NCI-H345 treated with DMSO at 0.1 percent for 48 hours (cell line): ENCODE measurements at regions not wholly inside any gene's neighbourhood (a gene's known extent, or its start where the extent isn't known, plus 50 kb on each side); places are given as distances from the start of the nearest gene placed in this dataset.
A peak's percentile ranks its signal among the peaks of the same experiment; 100 is the strongest.
"Not testable (repeated sequence)": the region's sequence is repeated elsewhere in the genome, so short reads cannot be mapped to it uniquely, and the experiment has no call there.

ENCODE experiments used
- DNase-seq: peaks from one replicate; lab custom pipeline; 2025; ENCODE audit not compliant: unreplicated experiment; lab: John Stamatoyannopoulos, UW

GRCh38 chr6:167392631-167393316, 67.9 kb downstream of the TTLL2 start:
- no peak for DNase-seq

- no peak for DNase-seq
These were observed 68.8 kb downstream of the TTLL2 start for GRCh38 chr6:167393731-167394130.

- no peak for DNase-seq
These were observed 69.5 kb downstream of the TTLL2 start for GRCh38 chr6:167394339-167394738.

- DNase-seq: no peak
These were observed 69.9 kb downstream of the TTLL2 start for GRCh38 chr6:167394820-167395219.

GRCh38 chr6:167396068-167396658, 71.3 kb downstream of the TTLL2 start:
- DNase-seq: no peak

- no peak for DNase-seq
These were observed 72.0 kb downstream of the TTLL2 start for GRCh38 chr6:167396659-167397490.

- no peak for DNase-seq
These were observed 72.8 kb downstream of the TTLL2 start for GRCh38 chr6:167397712-167398111.

DNA sequence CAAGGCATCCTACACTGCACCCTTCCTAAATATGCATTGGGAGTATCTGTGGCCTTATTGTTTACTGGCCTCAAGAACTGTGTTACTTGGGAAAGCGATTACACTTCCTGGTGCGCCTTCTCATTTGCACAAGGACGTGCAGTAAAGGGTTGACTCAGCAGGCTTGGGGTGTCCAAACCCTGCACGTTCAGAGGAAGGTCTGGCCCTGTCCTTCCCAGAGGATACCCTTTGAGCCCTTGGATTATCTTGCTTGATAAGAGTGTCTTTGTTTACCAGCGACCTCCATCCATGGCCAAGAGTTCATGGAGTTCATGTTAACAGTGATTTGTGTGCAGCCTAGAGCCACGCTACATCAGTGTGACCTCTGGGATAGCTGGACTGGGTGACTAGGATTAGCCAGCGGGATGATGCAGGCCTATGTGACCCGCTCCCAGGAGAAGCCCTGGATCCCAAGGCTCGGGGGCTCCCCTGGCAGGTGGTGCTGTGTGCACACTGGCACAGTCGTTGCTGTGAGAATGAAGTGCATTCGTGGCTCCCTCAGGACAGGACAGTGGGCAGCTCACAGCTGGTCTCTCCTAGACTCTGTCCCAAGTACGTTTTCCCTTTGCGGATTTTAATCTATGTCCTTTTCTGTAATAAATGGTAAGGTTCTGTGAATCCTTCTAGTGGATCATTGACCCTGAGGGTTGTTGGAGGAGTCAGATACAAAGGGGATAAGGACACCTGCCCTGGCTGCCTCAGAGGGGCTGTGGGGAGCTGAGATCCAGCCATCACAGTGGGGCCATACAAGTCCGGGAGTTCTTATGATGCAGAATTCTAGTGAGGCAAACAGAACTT, 73.5 kb downstream of the TTLL2 start:
- DNase-seq: no peak

DNA sequence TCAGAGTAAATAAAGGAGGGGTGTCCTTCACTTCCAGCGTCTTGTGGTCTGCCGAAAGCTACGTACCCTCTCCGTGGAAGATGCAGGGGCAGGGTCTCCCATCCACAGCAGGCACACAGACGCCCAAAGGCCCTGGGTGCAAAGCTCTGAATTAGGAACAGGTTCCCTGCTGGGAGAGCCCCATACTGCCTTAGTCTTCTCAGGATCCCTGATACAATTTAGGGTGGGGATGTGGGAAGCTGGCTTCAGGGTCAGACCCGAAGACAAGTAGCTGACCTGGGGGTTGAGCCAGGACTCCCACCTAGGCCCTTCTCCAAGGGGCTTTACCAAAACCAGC, 74.1 kb downstream of the TTLL2 start:
- DNase-seq: no peak

DNA sequence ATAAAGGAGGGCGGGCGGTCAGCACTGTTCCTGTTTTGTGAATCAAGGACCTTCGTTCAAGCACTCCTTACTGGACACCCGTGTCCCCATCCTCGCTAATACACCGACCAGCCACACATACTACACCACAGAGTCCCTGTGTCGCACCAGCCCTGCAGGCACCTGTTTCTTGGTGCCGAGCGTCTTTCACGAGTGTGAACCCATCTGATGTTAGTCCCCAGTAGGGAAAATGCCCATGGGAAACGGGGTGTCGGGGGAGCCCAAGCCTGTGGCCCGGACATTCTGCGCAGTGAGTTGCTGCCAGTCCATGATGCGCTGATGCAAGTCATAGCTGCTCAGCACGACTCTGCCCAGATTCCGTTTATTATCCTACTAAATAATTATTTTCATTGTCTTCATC, 74.7 kb downstream of the TTLL2 start:
- DNase-seq: no peak

- DNase-seq: no peak
These were observed 75.7 kb downstream of the TTLL2 start for GRCh38 chr6:167400482-167401138.

DNA sequence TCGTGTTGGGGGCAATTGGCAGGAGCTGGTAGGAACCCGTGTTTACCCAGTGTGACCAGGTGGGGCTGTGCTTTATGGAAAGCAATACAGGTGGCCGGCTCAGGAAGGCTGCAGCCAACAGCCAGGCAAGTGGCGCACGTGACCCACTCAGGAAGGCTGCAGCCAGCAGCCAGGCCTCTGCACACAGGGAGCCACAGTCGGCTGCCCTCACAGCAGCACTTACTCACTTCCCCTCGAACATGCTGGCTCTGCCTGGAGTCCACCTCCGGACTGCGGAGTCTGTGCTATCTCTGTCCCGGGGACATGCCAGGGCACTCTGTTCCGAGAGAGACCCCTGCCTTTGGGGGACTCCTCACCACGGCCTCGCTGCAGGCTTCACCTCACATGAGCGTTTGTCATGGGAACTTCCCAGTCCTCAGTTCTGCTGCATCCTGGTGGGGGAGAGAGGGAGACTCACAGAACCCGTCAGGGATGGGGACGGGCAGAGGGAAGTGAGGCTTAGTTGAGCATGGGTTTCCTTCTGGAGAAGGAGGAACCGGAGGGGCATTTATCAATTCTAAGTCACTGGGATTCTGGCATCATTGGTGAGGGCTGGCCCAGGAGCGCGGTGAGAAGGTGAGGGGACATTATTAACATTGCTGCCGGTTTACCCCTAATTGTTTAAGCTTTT, 76.8 kb downstream of the TTLL2 start:
- DNase-seq: peak; percentile 45

DNA sequence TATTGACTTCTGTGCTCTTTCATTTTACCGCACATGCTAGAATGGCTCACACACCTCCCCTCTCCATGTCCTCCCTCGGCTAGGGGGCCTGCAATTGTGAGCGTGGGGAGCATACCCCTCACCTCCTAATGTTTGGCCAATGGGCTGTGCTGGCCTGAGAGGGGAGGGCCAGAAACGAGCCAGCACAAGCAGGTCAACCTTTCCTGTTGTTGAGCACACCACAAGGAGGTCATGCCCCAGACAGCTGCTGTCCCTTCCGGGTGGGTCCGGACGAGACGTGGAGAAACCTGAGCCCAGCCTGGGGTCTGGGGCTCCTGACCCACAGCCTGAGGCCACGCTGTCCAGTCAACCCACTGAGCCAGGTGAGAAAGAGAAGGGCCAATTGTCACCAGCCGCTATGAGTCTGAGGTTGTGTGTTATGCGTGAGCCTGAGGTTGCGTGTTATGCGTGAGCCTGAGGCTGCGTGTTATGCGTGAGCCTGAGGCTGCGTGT, 77.4 kb downstream of the TTLL2 start:
- no peak for DNase-seq

DNA sequence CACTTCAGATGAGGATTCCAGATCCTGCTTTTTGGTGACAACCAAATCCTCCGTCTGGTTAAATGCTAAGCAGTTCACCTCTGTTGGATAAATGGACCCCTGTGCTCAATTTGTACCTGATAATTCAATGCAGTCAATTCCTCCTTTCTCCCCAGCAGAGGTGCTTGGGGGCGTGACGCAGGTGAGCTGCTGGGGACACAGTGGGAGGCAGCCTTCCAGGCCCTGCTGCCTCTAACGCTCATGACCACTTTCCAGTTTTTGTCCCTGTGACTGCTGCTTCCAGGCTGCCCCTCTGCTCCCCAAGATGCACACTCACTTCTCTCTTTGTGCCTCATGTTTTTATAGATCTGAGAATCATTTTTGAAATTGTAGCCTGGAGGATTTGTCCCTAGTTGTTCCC, 78.5 kb downstream of the TTLL2 start:
- no peak for DNase-seq

GRCh38 chr6:167404385-167405049, 79.6 kb downstream of the TTLL2 start:
- DNase-seq: no peak

- DNase-seq: no peak
These were observed 81.1 kb downstream of the TTLL2 start for GRCh38 chr6:167405778-167406532.

- DNase-seq: not testable (repeated sequence)
These were observed 81.8 kb downstream of the TTLL2 start for GRCh38 chr6:167406533-167407238.
